HCT116 (cell line): ENCODE measurements at regions not wholly inside any gene's neighbourhood (a gene's known extent, or its start where the extent isn't known, plus 50 kb on each side); places are given as distances from the start of the nearest gene placed in this dataset.

Source experiments
- ATAC-seq: fragments of 200-7000 bp; cut with Tn5 transposase; 2 replicates; pipeline ENCODE4 v1.9.1; 2020; ENCODE audit warnings: mild to moderate bottlenecking, moderate library complexity
- BruUV-seq: library from RNA; stranded (reverse); fragments of 400-500 nt; replicated peaks from 2 replicates; lab custom pipeline; 2021; lab: Mats Ljungman, UMichigan
- CTCF ChIA-PET: fragments of 300-600 bp; sonication (Branson Sonifier 250); formaldehyde crosslinking; loops from one replicate; lab custom pipeline; 2021; ENCODE audit warnings: antibody characterized with exemption; lab: Charles Lee
- POLR2A ChIA-PET: fragments of 300-600, 350-600 bp; sonication (Branson Sonifier 250); formaldehyde crosslinking; loops from one replicate; lab custom pipeline; 2021; ENCODE audit warnings: antibody characterized with exemption; lab: Charles Lee
- RAD21 ChIA-PET, 2 experiments: fragments of 300-600 bp; sonication (Branson Sonifier 250); formaldehyde crosslinking; loops; one replicate each; lab custom pipeline; 2023; ENCODE audit warnings: low total read pairs in 2 of 2; ENCODE audit not compliant: uncharacterized antibody in 2 of 2, unreplicated experiment in 2 of 2, low non-redundant PET in 1 of 2; lab: Charles Lee
- DNase-seq: peaks from one replicate; pipeline ENCODE4 v3.0.0-alpha.2; 2010; ENCODE audit warnings: low read depth, low spot score
- H2AFZ ChIP-seq: fragments of 200-600 bp; shearing (Covaris generic), sonication (generic); 2 replicates; pipeline ENCODE4 v1.6.1; 2017; ENCODE audit warnings: low read depth, mixed run types, mixed read lengths, antibody characterized with exemption, low read length; ENCODE audit not compliant: poor library complexity, severe bottlenecking
- H3K27ac ChIP-seq: 2 replicates; pipeline ENCODE4 v1.5.1; 2012; ENCODE audit warnings: low read depth, low read length
- H3K27me3 ChIP-seq: fragments of 200-600 bp; sonication (generic); 2 replicates; pipeline ENCODE4 v1.6.1; 2016; ENCODE audit warnings: mixed run types, low read length, mixed read lengths; ENCODE audit not compliant: insufficient read depth
- H3K36me3 ChIP-seq, 2 experiments: fragments of 200-500 bp in 1 of 2; fragments of 200-600 bp in 1 of 2; sonication (Bioruptor generic) in 1 of 2; sonication (generic) in 1 of 2; 2 replicates each; pipeline versions ENCODE4 v1.5.1 to v1.6.1; 2014 to 2016; ENCODE audit warnings: low read length in 2 of 2, inconsistent platforms in 1 of 2, mixed read lengths in 1 of 2, mixed run types in 1 of 2; ENCODE audit not compliant: insufficient read depth in 2 of 2, control insufficient read depth in 1 of 2
- H3K4me1 ChIP-seq, 2 experiments: fragments of 200-600 bp in 1 of 2; sonication (generic) in 1 of 2; 2 replicates each; pipeline versions ENCODE4 v1.5.1 to v1.6.1; 2012 to 2017; ENCODE audit warnings: low read length in 2 of 2, inconsistent platforms in 1 of 2, mild to moderate bottlenecking in 1 of 2, mixed read lengths in 1 of 2, mixed run types in 1 of 2, moderate library complexity in 1 of 2; ENCODE audit not compliant: insufficient read depth in 2 of 2, control insufficient read depth in 1 of 2
- H3K4me2 ChIP-seq: fragments of 200-600 bp; sonication (generic); 2 replicates; pipeline ENCODE4 v1.6.1; 2017; ENCODE audit warnings: mixed run types, low read length, mixed read lengths
- H3K4me3 ChIP-seq, 2 experiments: fragments of 200-600 bp in 1 of 2; sonication (generic) in 1 of 2; replicated peaks in 1 of 2; 2 replicates each; pipeline ENCODE4 v1.5.1; 2011 to 2016; ENCODE audit warnings: low read length in 2 of 2, control low read depth in 1 of 2, low read depth in 1 of 2, mild to moderate bottlenecking in 1 of 2, mixed read lengths in 1 of 2, mixed run types in 1 of 2
- H3K79me2 ChIP-seq: fragments of 200-600 bp; sonication (generic); 2 replicates; pipeline ENCODE4 v1.6.1; 2017; ENCODE audit warnings: mild to moderate bottlenecking, mixed run types, low read length, moderate library complexity, mixed read lengths; ENCODE audit not compliant: insufficient read depth
- H3K9ac ChIP-seq: fragments of 200-600 bp; sonication (generic); 2 replicates; pipeline ENCODE4 v1.6.1; 2016; ENCODE audit warnings: low read length, mixed read lengths
- H3K9me2 ChIP-seq: fragments of 200-600 bp; sonication (generic), shearing (Covaris generic); 2 replicates; pipeline ENCODE4 v1.6.1; 2017; ENCODE audit warnings: mixed run types, mild to moderate bottlenecking, moderate library complexity; ENCODE audit not compliant: insufficient read depth
- H3K9me3 ChIP-seq, 2 experiments: fragments of 200-500 bp in 1 of 2; fragments of 200-600 bp in 1 of 2; sonication (Bioruptor generic) in 1 of 2; sonication (generic) in 1 of 2; 2 replicates each; pipeline ENCODE4 v1.6.1; 2014 to 2017; ENCODE audit warnings: low read length in 2 of 2, mixed read lengths in 2 of 2, inconsistent platforms in 1 of 2, low read depth in 1 of 2, mild to moderate bottlenecking in 1 of 2, mixed run types in 1 of 2, moderate library complexity in 1 of 2; ENCODE audit not compliant: control insufficient read depth in 1 of 2, insufficient read depth in 1 of 2
- H4K20me1 ChIP-seq: fragments of 200-600 bp; sonication (generic), shearing (Covaris generic); 2 replicates; pipeline ENCODE4 v1.6.1; 2017; ENCODE audit warnings: mixed run types, mild to moderate bottlenecking, moderate library complexity; ENCODE audit not compliant: insufficient read depth
- CBX3 ChIP-seq: IDR thresholded peaks from 2 replicates; pipeline ENCODE4 v1.6.1; 2012; ENCODE audit warnings: low read depth
- EGR1 ChIP-seq: IDR thresholded peaks from 2 replicates; pipeline ENCODE4 v1.6.1; 2012; ENCODE audit warnings: low read depth
- ELF1 ChIP-seq: IDR thresholded peaks from 2 replicates; pipeline ENCODE4 v1.6.1; 2012; ENCODE audit warnings: low read depth, borderline replicate concordance
- EZH2 ChIP-seq: fragments of 200-600 bp; sonication (generic); IDR thresholded peaks from 2 replicates; pipeline ENCODE4 v1.6.1; 2017; ENCODE audit warnings: antibody characterized with exemption, mixed run types
- EZH2phosphoT487 ChIP-seq: fragments of 200-600 bp; IDR thresholded peaks from 2 replicates; pipeline ENCODE4 v1.6.1; 2018; ENCODE audit warnings: antibody characterized with exemption, borderline replicate concordance
- FOSL1 ChIP-seq: IDR thresholded peaks from 2 replicates; pipeline ENCODE4 v1.6.1; 2012; ENCODE audit warnings: low read depth
- POLR2AphosphoS5 ChIP-seq: IDR thresholded peaks from 2 replicates; pipeline ENCODE4 v1.6.1; 2011; ENCODE audit warnings: mild to moderate bottlenecking, low read depth, low read length, moderate library complexity
- RAD21 ChIP-seq: IDR thresholded peaks from 2 replicates; pipeline ENCODE4 v1.6.1; 2012; ENCODE audit warnings: low read depth, mild to moderate bottlenecking
- SIN3A ChIP-seq: IDR thresholded peaks from 2 replicates; pipeline ENCODE4 v1.6.1; 2012; ENCODE audit warnings: low read depth
- SRF ChIP-seq: IDR thresholded peaks from 2 replicates; pipeline ENCODE4 v1.6.1; 2012; ENCODE audit warnings: low read depth
- TCF7L2 ChIP-seq: IDR thresholded peaks from 2 replicates; pipeline ENCODE4 v1.7.0; 2011; ENCODE audit warnings: borderline replicate concordance, inconsistent platforms; ENCODE audit not compliant: insufficient read depth, insufficient read length; ENCODE audit errors: extremely low read depth
- YY1 ChIP-seq: IDR thresholded peaks from 2 replicates; pipeline ENCODE4 v1.6.1; 2011; ENCODE audit warnings: low read length, low read depth, moderate library complexity, mild to moderate bottlenecking; ENCODE audit not compliant: insufficient replicate concordance; ENCODE audit errors: extremely low read depth
- ZFX ChIP-seq: fragments of 450-650 bp; IDR thresholded peaks from 2 replicates; pipeline ENCODE4 v1.6.1; 2017
- intact Hi-C: fragments of 100-400 bp; cut with micrococcal nuclease; formaldehyde crosslinking; loops from 2 replicates; pipeline ENCODE4 v1.10.0; 2022
- TF ChIP-seq, protein P1 (sequence below): IDR thresholded peaks from 2 replicates; pipeline ENCODE4 v1.6.1; 2012
- TF ChIP-seq, protein P2 (sequence below): IDR thresholded peaks from 2 replicates; pipeline ENCODE4 v1.6.1; 2011; ENCODE audit warnings: mild to moderate bottlenecking, low read length, moderate library complexity; ENCODE audit not compliant: insufficient replicate concordance; ENCODE audit errors: extremely low read depth
- TF ChIP-seq, protein P3 (sequence below): IDR thresholded peaks from 2 replicates; pipeline ENCODE4 v1.6.1; 2012
- TF ChIP-seq, protein P4 (sequence below): IDR thresholded peaks from 2 replicates; pipeline ENCODE4 v1.6.1; 2012; ENCODE audit warnings: low read depth

DNA sequence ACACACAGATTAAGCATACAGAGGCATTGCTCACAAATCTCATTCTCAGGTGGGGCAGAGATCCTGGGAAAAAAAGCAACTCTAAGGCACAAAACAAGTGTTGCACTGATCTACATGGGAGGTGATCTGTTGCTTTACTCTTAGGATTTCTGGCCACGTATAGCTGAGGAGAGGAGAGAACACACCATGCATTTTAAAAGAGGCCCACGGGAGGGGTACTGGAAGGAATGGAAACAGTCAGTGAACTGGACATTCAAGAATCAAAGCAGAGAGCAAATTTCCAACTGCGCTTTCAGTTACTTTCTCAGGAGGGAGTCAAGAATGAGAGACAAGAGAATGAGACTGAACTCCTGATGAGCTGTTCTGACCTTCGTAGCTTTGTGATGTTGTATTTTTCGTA, 1105.9 kb downstream of the CDH8 start:
- H2AFZ ChIP-seq: no peak overlapping the region
- H3K4me2 ChIP-seq: no peak overlapping the region
- no peak overlapping the region for H3K4me3 ChIP-seq
- RAD21 ChIA-PET: no interaction called here
- no peaks in the 10 kb centered on the region for H3K4me1 ChIP-seq
- intact Hi-C loops: no loop called here
- no peaks in the 10 kb centered on the region for H3K27me3 ChIP-seq
- no peaks in the 10 kb centered on the region for H3K36me3 ChIP-seq
- CTCF ChIA-PET: no interaction called here
- no peaks in the 10 kb centered on the region for H4K20me1 ChIP-seq
- H3K9me3 ChIP-seq: peaks cover 0 to 26% of the 10 kb centered on the region in 2 experiments; a peak in 2 of 4 replicates
- no peak for DNase-seq
- H3K27ac ChIP-seq: no peak overlapping the region
- TF ChIP-seq, protein P1, sequence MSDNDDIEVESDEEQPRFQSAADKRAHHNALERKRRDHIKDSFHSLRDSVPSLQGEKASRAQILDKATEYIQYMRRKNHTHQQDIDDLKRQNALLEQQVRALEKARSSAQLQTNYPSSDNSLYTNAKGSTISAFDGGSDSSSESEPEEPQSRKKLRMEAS: no peak
- TF ChIP-seq POLR2AphosphoS5: no peak
- no peak for TF ChIP-seq SRF
- TF ChIP-seq, protein P2, sequence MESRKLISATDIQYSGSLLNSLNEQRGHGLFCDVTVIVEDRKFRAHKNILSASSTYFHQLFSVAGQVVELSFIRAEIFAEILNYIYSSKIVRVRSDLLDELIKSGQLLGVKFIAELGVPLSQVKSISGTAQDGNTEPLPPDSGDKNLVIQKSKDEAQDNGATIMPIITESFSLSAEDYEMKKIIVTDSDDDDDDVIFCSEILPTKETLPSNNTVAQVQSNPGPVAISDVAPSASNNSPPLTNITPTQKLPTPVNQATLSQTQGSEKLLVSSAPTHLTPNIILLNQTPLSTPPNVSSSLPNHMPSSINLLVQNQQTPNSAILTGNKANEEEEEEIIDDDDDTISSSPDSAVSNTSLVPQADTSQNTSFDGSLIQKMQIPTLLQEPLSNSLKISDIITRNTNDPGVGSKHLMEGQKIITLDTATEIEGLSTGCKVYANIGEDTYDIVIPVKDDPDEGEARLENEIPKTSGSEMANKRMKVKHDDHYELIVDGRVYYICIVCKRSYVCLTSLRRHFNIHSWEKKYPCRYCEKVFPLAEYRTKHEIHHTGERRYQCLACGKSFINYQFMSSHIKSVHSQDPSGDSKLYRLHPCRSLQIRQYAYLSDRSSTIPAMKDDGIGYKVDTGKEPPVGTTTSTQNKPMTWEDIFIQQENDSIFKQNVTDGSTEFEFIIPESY: no peak
- TF ChIP-seq, protein P3, sequence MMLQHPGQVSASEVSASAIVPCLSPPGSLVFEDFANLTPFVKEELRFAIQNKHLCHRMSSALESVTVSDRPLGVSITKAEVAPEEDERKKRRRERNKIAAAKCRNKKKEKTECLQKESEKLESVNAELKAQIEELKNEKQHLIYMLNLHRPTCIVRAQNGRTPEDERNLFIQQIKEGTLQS: no peak
- no peak for TF ChIP-seq SIN3A
- TF ChIP-seq YY1: no peak
- TF ChIP-seq ZFX: no peak
- TF ChIP-seq EGR1: no peak
- TF ChIP-seq FOSL1: no peak
- TF ChIP-seq EZH2: no peak
- no peak for TF ChIP-seq CBX3
- TF ChIP-seq, protein P4, sequence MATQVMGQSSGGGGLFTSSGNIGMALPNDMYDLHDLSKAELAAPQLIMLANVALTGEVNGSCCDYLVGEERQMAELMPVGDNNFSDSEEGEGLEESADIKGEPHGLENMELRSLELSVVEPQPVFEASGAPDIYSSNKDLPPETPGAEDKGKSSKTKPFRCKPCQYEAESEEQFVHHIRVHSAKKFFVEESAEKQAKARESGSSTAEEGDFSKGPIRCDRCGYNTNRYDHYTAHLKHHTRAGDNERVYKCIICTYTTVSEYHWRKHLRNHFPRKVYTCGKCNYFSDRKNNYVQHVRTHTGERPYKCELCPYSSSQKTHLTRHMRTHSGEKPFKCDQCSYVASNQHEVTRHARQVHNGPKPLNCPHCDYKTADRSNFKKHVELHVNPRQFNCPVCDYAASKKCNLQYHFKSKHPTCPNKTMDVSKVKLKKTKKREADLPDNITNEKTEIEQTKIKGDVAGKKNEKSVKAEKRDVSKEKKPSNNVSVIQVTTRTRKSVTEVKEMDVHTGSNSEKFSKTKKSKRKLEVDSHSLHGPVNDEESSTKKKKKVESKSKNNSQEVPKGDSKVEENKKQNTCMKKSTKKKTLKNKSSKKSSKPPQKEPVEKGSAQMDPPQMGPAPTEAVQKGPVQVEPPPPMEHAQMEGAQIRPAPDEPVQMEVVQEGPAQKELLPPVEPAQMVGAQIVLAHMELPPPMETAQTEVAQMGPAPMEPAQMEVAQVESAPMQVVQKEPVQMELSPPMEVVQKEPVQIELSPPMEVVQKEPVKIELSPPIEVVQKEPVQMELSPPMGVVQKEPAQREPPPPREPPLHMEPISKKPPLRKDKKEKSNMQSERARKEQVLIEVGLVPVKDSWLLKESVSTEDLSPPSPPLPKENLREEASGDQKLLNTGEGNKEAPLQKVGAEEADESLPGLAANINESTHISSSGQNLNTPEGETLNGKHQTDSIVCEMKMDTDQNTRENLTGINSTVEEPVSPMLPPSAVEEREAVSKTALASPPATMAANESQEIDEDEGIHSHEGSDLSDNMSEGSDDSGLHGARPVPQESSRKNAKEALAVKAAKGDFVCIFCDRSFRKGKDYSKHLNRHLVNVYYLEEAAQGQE: no peak
- no peak for TF ChIP-seq EZH2phosphoT487
- TF ChIP-seq RAD21: no peak
- TF ChIP-seq TCF7L2: no peak
- TF ChIP-seq ELF1: no peak
- ATAC-seq: no peak
- POLR2A ChIA-PET: no interaction called here
- H3K9ac ChIP-seq: no peak overlapping the region
- no peaks in the 10 kb centered on the region for H3K9me2 ChIP-seq
- H3K79me2 ChIP-seq: no peaks in the 10 kb centered on the region
- BruUV-seq: no TSS peak
